ENCODE measurements at regions not wholly inside any gene's neighbourhood (a gene's known extent, or its start where the extent isn't known, plus 50 kb on each side); places are given as distances from the start of the nearest gene placed in this dataset.

GRCh38 chr1:188769181-188769580, 1708.5 kb downstream of the BRINP3 start:
- TF ChIP-seq SNAI2 (CRISPR knock-in tag; IDR thresholded peaks at IDR 0.05): no peak
- no peak for TF ChIP-seq RARB (CRISPR knock-in tag; IDR thresholded peaks at IDR 0.05)
- TF ChIP-seq ZNF565 (CRISPR knock-in tag; conservative IDR thresholded peaks at IDR 0.05; ENCODE audit: low read depth): no peak

Data from SK-N-SH treated with all-trans-retinoic acid at 6 μM for 48 hours (cell line).